ENCODE measurements at regions not wholly inside any gene's neighbourhood (a gene's known extent, or its start where the extent isn't known, plus 50 kb on each side); places are given as distances from the start of the nearest gene placed in this dataset.

- no peak for TF ChIP-seq POLR2A (IDR thresholded peaks at IDR 0.05; ENCODE audit: low read depth, low read length)
- no peak for TF ChIP-seq POLR2AphosphoS5 (IDR thresholded peaks at IDR 0.05; ENCODE audit: low read depth, low read length)
- no peak for TF ChIP-seq TAF1 (IDR thresholded peaks at IDR 0.05; ENCODE audit: low read depth, low read length)
- TF ChIP-seq POU2F2 (IDR thresholded peaks at IDR 0.05; ENCODE audit: low read depth, low read length): no peak
- TF ChIP-seq SPI1 (IDR thresholded peaks at IDR 0.05; ENCODE audit: low read depth, low read length): no peak
- no peak for TF ChIP-seq PAX5 (IDR thresholded peaks at IDR 0.05; ENCODE audit: insufficient read depth, low read length, severe bottlenecking)
Observed at GRCh38 chr2:8203364-8203763, 478.5 kb upstream of the ID2 start.

Data from GM12891 (cell line).